ENCODE measurements at regions not wholly inside any gene's neighbourhood (a gene's known extent, or its start where the extent isn't known, plus 50 kb on each side); places are given as distances from the start of the nearest gene placed in this dataset.

- Histone ChIP-seq H3K9ac (ENCODE audit: low read length) (no peak overlapping the region), H3K27me3 (ENCODE audit: control insufficient read depth, insufficient read depth, low read length) (no peaks in the 10 kb centered on the region), H3K4me3 (ENCODE audit: low read length) (no peak overlapping the region), H3K36me3 (ENCODE audit: control insufficient read depth, insufficient read depth, low read length) (no peaks in the 10 kb centered on the region), H3K27ac (ENCODE audit: low read depth, low read length) (no peak overlapping the region), H3K4me1 (ENCODE audit: control insufficient read depth, insufficient read depth, low read length) (no peaks in the 10 kb centered on the region)
Measured at GRCh38 chr22:48953103-48953720, 874.5 kb downstream of the BRD1 start.

DNA sequence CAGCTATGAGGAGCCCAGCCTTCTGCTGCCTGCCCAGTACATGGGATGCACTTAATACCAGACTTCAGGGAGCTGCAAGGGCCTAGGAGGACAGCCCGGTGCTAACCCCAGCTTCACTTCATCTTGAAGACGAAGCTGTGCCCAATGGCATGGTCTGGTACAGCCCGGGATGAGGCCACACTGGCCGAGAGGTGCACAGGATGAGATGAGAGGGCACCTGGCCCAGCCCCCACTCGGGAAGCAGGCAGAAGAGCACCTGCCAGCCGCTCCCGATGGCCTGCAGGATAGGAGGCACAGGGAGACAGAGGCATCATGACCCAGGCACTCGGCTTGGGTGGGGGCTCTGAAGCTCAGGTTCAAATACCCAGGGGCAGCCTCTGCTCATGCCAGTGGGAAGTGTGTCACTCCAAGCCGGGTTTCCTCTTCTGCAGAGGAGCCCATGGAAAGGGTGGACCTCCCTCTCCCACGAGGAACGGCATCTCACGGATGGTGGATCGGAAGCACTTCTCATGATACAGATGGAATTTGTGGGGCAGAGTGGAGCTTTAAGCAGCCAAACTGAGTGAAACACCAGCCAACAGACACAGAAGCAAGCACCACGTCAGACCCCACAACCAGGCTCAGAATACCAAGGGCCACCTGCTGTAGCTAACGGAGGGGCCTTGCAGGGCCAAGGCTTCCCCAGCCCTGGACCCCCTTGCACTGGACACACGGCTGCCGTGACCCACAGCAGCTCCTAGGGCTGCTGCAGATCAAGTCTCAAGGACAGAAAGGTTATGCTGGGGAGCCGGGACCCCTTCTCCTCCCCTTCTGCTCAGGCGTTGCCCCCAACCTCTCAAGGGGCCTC, 875.2 kb downstream of the BRD1 start:
- Histone ChIP-seq H3K9ac (ENCODE audit: low read length) (no peak overlapping the region), H3K36me3 (ENCODE audit: control insufficient read depth, insufficient read depth, low read length) (no peaks in the 10 kb centered on the region), H3K4me3 (ENCODE audit: low read length) (no peak overlapping the region), H3K27ac (ENCODE audit: low read depth, low read length) (no peak overlapping the region), H3K27me3 (ENCODE audit: control insufficient read depth, insufficient read depth, low read length) (no peaks in the 10 kb centered on the region), H3K4me1 (ENCODE audit: control insufficient read depth, insufficient read depth, low read length) (no peaks in the 10 kb centered on the region)

DNA sequence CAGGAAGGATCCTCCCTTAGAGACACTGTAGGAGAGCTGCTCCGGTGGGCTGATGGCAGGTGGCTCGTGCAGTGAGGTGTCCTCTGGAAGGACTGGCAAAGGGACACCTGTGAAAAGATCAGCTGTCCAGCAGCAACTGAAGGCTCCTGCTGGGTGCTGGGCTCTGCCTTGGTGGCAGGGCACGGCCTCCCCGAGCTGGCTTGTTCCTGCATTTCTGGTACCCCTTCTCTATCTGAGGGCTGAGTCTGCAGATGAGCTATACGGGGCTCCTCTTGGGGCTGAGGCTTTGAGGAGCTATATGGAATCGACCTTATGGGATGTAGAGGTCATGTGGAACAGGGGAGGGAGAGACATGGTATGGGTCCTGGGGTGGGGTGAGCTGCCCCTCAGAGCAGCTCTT, 875.8 kb downstream of the BRD1 start:
- no peaks in the 10 kb centered on the region for H3K36me3 ChIP-seq (ENCODE audit: control insufficient read depth, insufficient read depth, low read length)
- H3K9ac ChIP-seq (ENCODE audit: low read length) = no peak overlapping the region
- no peak overlapping the region for H3K27ac ChIP-seq (ENCODE audit: low read depth, low read length)
- H3K4me1 ChIP-seq (ENCODE audit: control insufficient read depth, insufficient read depth, low read length) = no peaks in the 10 kb centered on the region
- no peak overlapping the region for H3K4me3 ChIP-seq (ENCODE audit: low read length)
- no peaks in the 10 kb centered on the region for H3K27me3 ChIP-seq (ENCODE audit: control insufficient read depth, insufficient read depth, low read length)

GRCh38 chr22:48950151-48950915, 877.3 kb downstream of the BRD1 start:
- Histone ChIP-seq H3K4me1 (ENCODE audit: control insufficient read depth, insufficient read depth, low read length) (no peaks in the 10 kb centered on the region), H3K4me3 (ENCODE audit: low read length) (no peak overlapping the region), H3K9ac (ENCODE audit: low read length) (no peak overlapping the region), H3K36me3 (ENCODE audit: control insufficient read depth, insufficient read depth, low read length) (no peaks in the 10 kb centered on the region), H3K27me3 (ENCODE audit: control insufficient read depth, insufficient read depth, low read length) (no peaks in the 10 kb centered on the region), H3K27ac (ENCODE audit: low read depth, low read length) (no peak overlapping the region)

DNA sequence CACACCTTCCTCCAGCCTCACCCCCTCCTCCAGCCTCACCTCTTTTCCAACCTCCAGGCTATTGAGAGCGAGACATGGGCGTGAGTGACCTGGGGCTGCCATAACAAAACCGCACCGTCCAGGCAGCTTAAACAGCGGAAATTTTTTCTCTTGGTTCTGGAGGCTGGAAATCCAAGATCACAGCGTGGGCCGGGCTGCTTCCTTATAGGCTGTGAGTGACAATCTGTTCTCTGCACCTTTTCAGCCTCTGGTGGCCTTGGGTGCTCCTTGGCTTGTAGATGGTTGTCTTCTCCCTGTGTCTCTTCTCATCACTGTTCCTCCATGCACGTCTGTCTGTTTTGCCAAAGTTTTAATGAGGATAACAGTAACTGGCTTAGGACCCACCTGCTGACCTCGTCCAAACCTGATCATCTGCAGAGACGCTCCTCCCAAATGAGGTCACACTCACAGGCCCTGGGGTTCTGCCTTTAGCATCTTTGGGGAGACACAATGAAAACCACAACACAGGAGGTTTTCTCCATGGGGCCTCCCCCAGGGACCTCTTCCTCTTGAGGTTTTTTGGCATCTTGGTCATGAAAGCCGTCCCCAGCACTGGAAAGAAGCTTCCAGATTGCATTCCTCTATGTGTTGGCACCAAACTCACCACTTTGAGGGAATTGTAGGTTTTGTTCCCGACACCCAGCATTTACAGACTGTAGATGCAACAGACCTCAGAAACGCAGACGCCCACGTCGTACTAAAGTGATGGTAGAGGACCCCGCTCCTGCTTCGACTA, 878.1 kb downstream of the BRD1 start:
- no peaks in the 10 kb centered on the region for H3K27me3 ChIP-seq (ENCODE audit: control insufficient read depth, insufficient read depth, low read length)
- no peaks in the 10 kb centered on the region for H3K36me3 ChIP-seq (ENCODE audit: control insufficient read depth, insufficient read depth, low read length)
- no peaks in the 10 kb centered on the region for H3K4me1 ChIP-seq (ENCODE audit: control insufficient read depth, insufficient read depth, low read length)
- H3K9ac ChIP-seq (ENCODE audit: low read length) = no peak overlapping the region
- H3K4me3 ChIP-seq (ENCODE audit: low read length) = no peak overlapping the region
- no peak overlapping the region for H3K27ac ChIP-seq (ENCODE audit: low read depth, low read length)

DNA sequence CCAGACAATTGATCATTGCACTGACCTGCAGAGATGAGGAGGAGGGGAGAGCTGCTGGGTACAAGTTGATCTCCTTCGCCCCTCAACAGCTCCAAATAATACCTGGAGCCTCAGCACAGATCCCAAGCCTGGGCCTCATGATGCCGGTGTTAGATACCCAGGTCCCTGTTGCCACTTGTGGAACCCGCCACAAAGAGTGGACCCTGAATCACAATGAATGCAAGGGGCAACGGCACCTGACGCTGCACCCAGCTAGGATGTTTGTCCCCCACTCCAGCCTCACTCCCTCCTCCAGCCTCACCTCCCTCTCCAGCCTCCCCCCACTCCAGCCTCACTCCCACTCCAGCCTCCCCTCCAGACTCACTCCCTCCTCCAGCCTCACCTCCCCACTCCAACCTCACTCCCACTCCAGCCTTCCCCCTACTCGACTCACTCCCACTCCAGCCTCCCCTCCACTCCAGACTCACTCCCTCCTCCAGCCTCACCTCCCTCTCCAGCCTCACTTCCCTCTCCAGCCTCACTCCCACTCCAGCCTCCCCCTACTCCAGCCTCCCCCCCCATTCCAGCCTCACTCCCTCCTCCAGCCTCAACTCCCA, 879.0 kb downstream of the BRD1 start:
- Histone ChIP-seq H3K27me3 (ENCODE audit: control insufficient read depth, insufficient read depth, low read length) (no peaks in the 10 kb centered on the region), H3K4me1 (ENCODE audit: control insufficient read depth, insufficient read depth, low read length) (no peaks in the 10 kb centered on the region)

GRCh38 chr22:48947636-48948035, 880.0 kb downstream of the BRD1 start:
- no peaks in the 10 kb centered on the region for H3K4me1 ChIP-seq (ENCODE audit: control insufficient read depth, insufficient read depth, low read length)
- H3K27ac ChIP-seq (ENCODE audit: low read depth, low read length) = no peak overlapping the region
- no peaks in the 10 kb centered on the region for H3K36me3 ChIP-seq (ENCODE audit: control insufficient read depth, insufficient read depth, low read length)
- no peaks in the 10 kb centered on the region for H3K27me3 ChIP-seq (ENCODE audit: control insufficient read depth, insufficient read depth, low read length)
- H3K4me3 ChIP-seq (ENCODE audit: low read length) = no peak overlapping the region
- no peak overlapping the region for H3K9ac ChIP-seq (ENCODE audit: low read length)

More for the DNA sequence above, 879.0 kb downstream of the BRD1 start:
- Histone ChIP-seq H3K27ac (ENCODE audit: low read depth, low read length) (no peak overlapping the region), H3K4me3 (ENCODE audit: low read length) (no peak overlapping the region), H3K36me3 (ENCODE audit: control insufficient read depth, insufficient read depth, low read length) (no peaks in the 10 kb centered on the region), H3K9ac (ENCODE audit: low read length) (no peak overlapping the region)

- Histone ChIP-seq H3K4me3 (ENCODE audit: low read length) (no peak overlapping the region), H3K36me3 (ENCODE audit: control insufficient read depth, insufficient read depth, low read length) (no peaks in the 10 kb centered on the region), H3K4me1 (ENCODE audit: control insufficient read depth, insufficient read depth, low read length) (no peaks in the 10 kb centered on the region), H3K27ac (ENCODE audit: low read depth, low read length) (no peak overlapping the region), H3K9ac (ENCODE audit: low read length) (no peak overlapping the region), H3K27me3 (ENCODE audit: control insufficient read depth, insufficient read depth, low read length) (no peaks in the 10 kb centered on the region)
Measured at GRCh38 chr22:48945621-48946458, 881.8 kb downstream of the BRD1 start.

GRCh38 chr22:48944751-48945620, 882.7 kb downstream of the BRD1 start:
- no peak overlapping the region for H3K4me3 ChIP-seq (ENCODE audit: low read length)
- no peaks in the 10 kb centered on the region for H3K4me1 ChIP-seq (ENCODE audit: control insufficient read depth, insufficient read depth, low read length)
- no peaks in the 10 kb centered on the region for H3K36me3 ChIP-seq (ENCODE audit: control insufficient read depth, insufficient read depth, low read length)
- peaks cover 3% of the 10 kb centered on the region for H3K27me3 ChIP-seq (ENCODE audit: control insufficient read depth, insufficient read depth, low read length)
- H3K9ac ChIP-seq (ENCODE audit: low read length) = no peak overlapping the region
- H3K27ac ChIP-seq (ENCODE audit: low read depth, low read length) = no peak overlapping the region

DNA sequence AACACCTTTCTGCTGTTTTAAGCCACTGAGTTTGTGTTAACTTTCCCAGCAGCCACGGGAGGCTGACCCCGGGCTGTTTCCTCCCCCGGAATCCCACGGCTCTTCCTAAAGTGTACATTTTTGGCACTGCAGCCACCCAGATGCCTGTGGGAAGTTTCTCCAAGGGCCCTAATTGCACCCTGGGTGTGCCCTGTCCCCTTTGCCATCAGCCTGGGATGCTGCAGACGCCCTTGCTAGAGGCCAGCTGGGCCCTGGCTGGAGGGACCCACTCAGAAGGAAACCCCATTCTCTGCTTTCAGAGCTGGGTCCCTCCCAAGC, 883.3 kb downstream of the BRD1 start:
- Histone ChIP-seq H3K27ac (ENCODE audit: low read depth, low read length) (no peak overlapping the region), H3K9ac (ENCODE audit: low read length) (no peak overlapping the region), H3K4me1 (ENCODE audit: control insufficient read depth, insufficient read depth, low read length) (no peaks in the 10 kb centered on the region), H3K27me3 (ENCODE audit: control insufficient read depth, insufficient read depth, low read length) (peaks cover 3% of the 10 kb centered on the region), H3K4me3 (ENCODE audit: low read length) (no peak overlapping the region), H3K36me3 (ENCODE audit: control insufficient read depth, insufficient read depth, low read length) (no peaks in the 10 kb centered on the region)
